ENCODE measurements at regions not wholly inside any gene's neighbourhood (a gene's known extent, or its start where the extent isn't known, plus 50 kb on each side); places are given as distances from the start of the nearest gene placed in this dataset.

GRCh38 chr15:94770199-94770598, 538.8 kb downstream of the MCTP2 start:
- DNase-seq = no peak

- no peak for DNase-seq
Measured at GRCh38 chr15:94777037-94777436, 545.7 kb downstream of the MCTP2 start.

GRCh38 chr15:94778840-94779239, 547.5 kb downstream of the MCTP2 start:
- no peak for DNase-seq

GRCh38 chr15:94780166-94780565, 548.8 kb downstream of the MCTP2 start:
- DNase-seq = no peak

- no peak for DNase-seq
Measured at GRCh38 chr15:94785091-94785490, 553.7 kb downstream of the MCTP2 start.

GRCh38 chr15:94791008-94791407, 559.6 kb downstream of the MCTP2 start:
- DNase-seq = no peak

- no peak for DNase-seq
Measured at GRCh38 chr15:94791510-94791909, 560.1 kb downstream of the MCTP2 start.

GRCh38 chr15:94792196-94792595, 560.8 kb downstream of the MCTP2 start:
- no peak for DNase-seq

GRCh38 chr15:94793207-94793606, 561.8 kb downstream of the MCTP2 start:
- DNase-seq = no peak

- no peak for DNase-seq
Measured at GRCh38 chr15:94793641-94794040, 562.3 kb downstream of the MCTP2 start.

- DNase-seq = no peak
Measured at GRCh38 chr15:94804613-94805012, 573.3 kb downstream of the MCTP2 start.

- DNase-seq = no peak
Measured at GRCh38 chr15:94815110-94815731, 583.9 kb downstream of the MCTP2 start.

- DNase-seq = no peak
Measured at GRCh38 chr15:94815914-94816313, 584.6 kb downstream of the MCTP2 start.

- no peak for DNase-seq
Measured at GRCh38 chr15:94829887-94830884, 598.8 kb downstream of the MCTP2 start.

- DNase-seq = no peak
Measured at GRCh38 chr15:94834000-94834399, 602.6 kb downstream of the MCTP2 start.

- no peak for DNase-seq
Measured at GRCh38 chr15:94834494-94834893, 603.1 kb downstream of the MCTP2 start.

GRCh38 chr15:94838281-94838680, 606.9 kb downstream of the MCTP2 start:
- DNase-seq = no peak

GRCh38 chr15:94840794-94841783, 609.7 kb downstream of the MCTP2 start:
- no peak for DNase-seq

- DNase-seq = no peak
Measured at GRCh38 chr15:94843060-94843459, 611.7 kb downstream of the MCTP2 start.

GRCh38 chr15:94844198-94844537, 612.8 kb downstream of the MCTP2 start:
- no peak for DNase-seq

- DNase-seq = peak; percentile 0
Measured at GRCh38 chr15:94844538-94845389, 613.4 kb downstream of the MCTP2 start.

- DNase-seq = no peak
Measured at GRCh38 chr15:94845390-94845716, 614.0 kb downstream of the MCTP2 start.

Data from activated CD4-positive, alpha-beta T cell treated with anti-CD3 and anti-CD28 coated beads, Interleukin-10, Interleukin-2, amounts not matched to agents 100 ng/mL and 50 ng/mL, durations not matched to agents 16 hours and 8 hours (primary cell).